AG09309 (cell line): ENCODE measurements at regions not wholly inside any gene's neighbourhood (a gene's known extent, or its start where the extent isn't known, plus 50 kb on each side); places are given as distances from the start of the nearest gene placed in this dataset.

Source experiments
- DNase-seq: peaks from one replicate; pipeline ENCODE4 v3.0.0-alpha.2; 2010; ENCODE audit warnings: low read depth
- H3K4me3 ChIP-seq: 2 replicates; pipeline ENCODE4 v1.5.1; 2011; ENCODE audit warnings: mild to moderate bottlenecking, low read depth, low read length, moderate library complexity; ENCODE audit not compliant: control insufficient read depth
- CTCF ChIP-seq: IDR thresholded peaks from 2 replicates; pipeline ENCODE4 v1.5.1; 2011; ENCODE audit warnings: mild to moderate bottlenecking, low read depth, low read length, inconsistent platforms; ENCODE audit not compliant: insufficient read depth, control insufficient read depth; ENCODE audit errors: missing control alignments

- no peak overlapping the region for H3K4me3 ChIP-seq
- no peak for TF ChIP-seq CTCF
- no peak for DNase-seq
These were observed 340.1 kb upstream of the RGS18 start for GRCh38 chr1:191818198-191818597.

GRCh38 chr1:191831572-191831971, 326.7 kb upstream of the RGS18 start:
- H3K4me3 ChIP-seq = no peak overlapping the region
- TF ChIP-seq CTCF = no peak
- DNase-seq = no peak

GRCh38 chr1:191839891-191840290, 318.4 kb upstream of the RGS18 start:
- no peak overlapping the region for H3K4me3 ChIP-seq
- no peak for TF ChIP-seq CTCF
- DNase-seq = no peak

GRCh38 chr1:191851799-191852595, 306.3 kb upstream of the RGS18 start:
- H3K4me3 ChIP-seq = no peak overlapping the region
- no peak for DNase-seq
- no peak for TF ChIP-seq CTCF

- no peak for TF ChIP-seq CTCF
- DNase-seq = no peak
- H3K4me3 ChIP-seq = no peak overlapping the region
These were observed 305.4 kb upstream of the RGS18 start for GRCh38 chr1:191852907-191853306.

GRCh38 chr1:191857600-191857999, 300.7 kb upstream of the RGS18 start:
- TF ChIP-seq CTCF = no peak
- H3K4me3 ChIP-seq = no peak overlapping the region
- no peak for DNase-seq
